GM10248 (cell line): ENCODE measurements at regions not wholly inside any gene's neighbourhood (a gene's known extent, or its start where the extent isn't known, plus 50 kb on each side); places are given as distances from the start of the nearest gene placed in this dataset.

ENCODE experiments used
- CTCF ChIA-PET: fragments of 300-600 bp; sonication (Branson Sonifier 250); formaldehyde crosslinking; extraction: SDS; loops from one replicate; lab custom pipeline; 2021; ENCODE audit warnings: antibody characterized with exemption; lab: Yijun Ruan, JAX
- POLR2A ChIA-PET: fragments of 350-650 bp; sonication (Branson Sonifier 250); formaldehyde crosslinking; extraction: SDS; loops from one replicate; lab custom pipeline; 2020; ENCODE audit warnings: antibody characterized with exemption; lab: Yijun Ruan, JAX
- DNase-seq: peaks from one replicate; pipeline ENCODE4 v3.0.0; 2012; ENCODE audit errors: extremely low spot score
- CTCF ChIP-seq: IDR thresholded peaks from 2 replicates; pipeline ENCODE4 v1.5.1; 2012; ENCODE audit warnings: mild to moderate bottlenecking, low read depth; ENCODE audit errors: extremely low read depth, missing control alignments, control extremely low read depth

GRCh38 chr12:97800561-97800960, 338.0 kb downstream of the RMST start:
- DNase-seq = no peak
- ChIA-PET CTCF (no interaction called here), POLR2A (no interaction called here)
- no peak for TF ChIP-seq CTCF

- no peak for DNase-seq
- POLR2A ChIA-PET = no interaction called here
- CTCF ChIA-PET = no interaction called here
- no peak for TF ChIP-seq CTCF
Observed at GRCh38 chr12:97801471-97802059, 339.0 kb downstream of the RMST start.

DNA sequence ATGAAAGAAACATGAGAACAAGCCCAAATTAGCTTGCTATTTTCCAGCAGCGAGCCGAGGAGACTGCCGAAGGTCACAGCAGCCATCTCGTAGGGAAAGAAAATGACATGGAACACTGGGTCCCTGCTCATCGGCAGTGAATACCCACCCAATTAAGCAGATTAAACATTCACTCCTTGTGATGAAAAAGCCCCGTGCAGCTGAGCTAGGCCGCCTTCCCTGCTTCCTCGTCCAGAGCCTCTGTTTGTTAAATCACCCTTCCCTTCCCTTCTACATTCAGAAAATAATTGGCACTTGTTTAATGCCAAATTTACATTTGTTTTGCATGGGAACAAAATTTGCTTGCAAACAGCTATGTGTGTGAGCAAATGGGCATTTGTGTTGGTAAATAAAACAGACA, 342.5 kb downstream of the RMST start:
- ChIA-PET POLR2A (no interaction called here), CTCF (no interaction called here)
- DNase-seq = no peak
- TF ChIP-seq CTCF = no peak

GRCh38 chr12:97813301-97813700, 350.7 kb downstream of the RMST start:
- no peak for TF ChIP-seq CTCF
- no peak for DNase-seq
- CTCF ChIA-PET = interaction anchor here (0.9 to 1.2 kb wide), 3 partner anchors 10 to 17 kb away, joined by 3 to 4 read pairs (median 3); no protein-coding TSS in a partner anchor
- POLR2A ChIA-PET = no interaction called here

GRCh38 chr12:97821806-97822205, 359.2 kb downstream of the RMST start:
- CTCF ChIA-PET = no interaction called here
- POLR2A ChIA-PET = no interaction called here
- DNase-seq = no peak

DNA sequence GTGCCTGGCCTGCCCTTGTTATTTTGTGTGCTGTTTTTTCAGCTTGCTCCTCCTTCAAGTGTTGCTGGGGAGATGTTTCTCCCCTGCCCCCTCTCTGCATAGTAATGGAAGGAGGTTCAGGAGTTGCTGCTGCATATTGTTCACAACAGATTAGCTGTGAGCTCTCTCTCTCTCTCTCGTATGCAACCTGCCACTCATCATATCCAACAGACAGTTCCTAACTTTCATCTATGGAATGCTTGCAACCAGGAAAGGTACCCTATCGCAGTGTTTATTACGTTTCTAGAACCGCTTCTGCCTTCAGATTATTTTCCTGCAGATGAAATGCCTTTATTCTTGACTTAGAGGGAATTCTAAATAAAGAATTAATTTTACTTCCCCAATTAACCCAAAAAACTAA, 372.9 kb downstream of the RMST start:
- CTCF ChIA-PET = no interaction called here
- POLR2A ChIA-PET = no interaction called here
- no peak for TF ChIP-seq CTCF
- no peak for DNase-seq

More at GRCh38 chr12:97821806-97822205, 359.2 kb downstream of the RMST start:
- TF ChIP-seq CTCF = no peak
